Endodermal cell (in vitro differentiated cells): ENCODE measurements at regions not wholly inside any gene's neighbourhood (a gene's known extent, or its start where the extent isn't known, plus 50 kb on each side); places are given as distances from the start of the nearest gene placed in this dataset.

Source experiments
- DNase-seq: peaks from one replicate; pipeline ENCODE4 v3.0.0-alpha.2; 2017
- H3K27ac ChIP-seq: 2 replicates; pipeline ENCODE4 v1.5.1; 2013; ENCODE audit warnings: mild to moderate bottlenecking, low read depth, low read length, moderate library complexity
- H3K27me3 ChIP-seq: 2 replicates; pipeline ENCODE4 v1.6.1; 2013; ENCODE audit warnings: mild to moderate bottlenecking, low read length, moderate library complexity; ENCODE audit not compliant: insufficient read depth, control insufficient read depth, poor library complexity, severe bottlenecking
- H3K36me3 ChIP-seq: 2 replicates; pipeline ENCODE4 v1.7.0; 2013; ENCODE audit warnings: mild to moderate bottlenecking, low read length, moderate library complexity; ENCODE audit not compliant: control insufficient read depth, insufficient read depth
- H3K4me1 ChIP-seq: one replicate; pipeline ENCODE4 v1.7.0; 2013; ENCODE audit warnings: low read length; ENCODE audit not compliant: control insufficient read depth, insufficient read depth
- H3K4me3 ChIP-seq: 2 replicates; pipeline ENCODE4 v1.5.1; 2013; ENCODE audit warnings: mild to moderate bottlenecking, low read length, moderate library complexity
- H3K9ac ChIP-seq: 2 replicates; pipeline ENCODE4 v1.6.1; 2013; ENCODE audit warnings: mild to moderate bottlenecking, low read length, moderate library complexity; ENCODE audit not compliant: poor library complexity, severe bottlenecking; ENCODE audit errors: extremely low read depth
- H3K9me3 ChIP-seq: 2 replicates; pipeline ENCODE4 v1.6.1; 2013; ENCODE audit warnings: mild to moderate bottlenecking, low read length, moderate library complexity; ENCODE audit not compliant: control insufficient read depth
- H3K27ac Mint-ChIP-seq: 2 replicates; pipeline ENCODE4 v1.8.0; 2020; ENCODE audit warnings: mixed read lengths
- H3K27me3 Mint-ChIP-seq: 2 replicates; pipeline ENCODE4 v1.8.0; 2021; ENCODE audit warnings: mild to moderate bottlenecking, mixed read lengths; ENCODE audit not compliant: insufficient read depth
- H3K36me3 Mint-ChIP-seq: 2 replicates; pipeline ENCODE4 v1.8.0; 2020; ENCODE audit warnings: low read depth, mixed read lengths
- H3K4me1 Mint-ChIP-seq: 2 replicates; pipeline ENCODE4 v1.8.0; 2020; ENCODE audit warnings: mixed read lengths
- H3K4me3 Mint-ChIP-seq: 2 replicates; pipeline ENCODE4 v1.8.0; 2020; ENCODE audit warnings: mild to moderate bottlenecking, moderate library complexity, mixed read lengths
- H3K9me3 Mint-ChIP-seq: 2 replicates; pipeline ENCODE4 v1.8.0; 2020; ENCODE audit warnings: mild to moderate bottlenecking, mixed read lengths
- WGBS, 2 experiments: methylation state at CpG; one replicate each; pipeline versions ENCODE4 v1.1.5 to v1.1.7; 2013; ENCODE audit warnings: missing lambda C conversion rate in 2 of 2, mixed read lengths in 1 of 2; ENCODE audit not compliant: insufficient coverage in 1 of 2, insufficient read length in 1 of 2; 5-methylcytosine and 5-hydroxymethylcytosine counted together
- TF ChIP-seq, protein P1 (sequence below): fragments of 200-600 bp; sonication (generic); conservative IDR thresholded peaks from 2 replicates; pipeline ENCODE4 v1.5.0; 2021; ENCODE audit warnings: antibody characterized with exemption, mild to moderate bottlenecking

DNA sequence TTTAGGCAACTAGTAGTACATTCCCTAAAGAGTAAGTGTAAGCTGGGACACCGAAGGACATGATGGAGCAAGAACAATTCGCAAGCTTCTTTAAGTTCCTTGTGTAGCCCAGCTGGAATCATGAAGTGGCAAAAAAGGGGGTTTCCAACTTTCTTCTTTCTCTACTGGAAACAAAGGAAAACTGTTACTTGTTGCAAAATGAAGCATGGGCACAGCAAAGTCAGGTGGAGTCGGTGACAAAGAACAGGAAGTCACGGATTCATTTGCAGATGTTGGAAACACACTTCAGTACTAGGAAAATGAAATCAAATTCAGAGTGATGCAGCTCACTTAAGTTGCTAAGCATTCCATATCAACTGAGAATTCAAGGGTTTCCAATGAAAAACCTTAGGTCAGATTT lies 706.9 kb upstream of the STXBP6 start:
- Mint-ChIP-seq H3K4me1 (no peaks in the 10 kb centered on the region), H3K27ac (no peak overlapping the region), H3K4me3 (no peak overlapping the region), H3K9me3 (no peaks in the 10 kb centered on the region), H3K27me3 (no peaks in the 10 kb centered on the region), H3K36me3 (no peaks in the 10 kb centered on the region)
- TF ChIP-seq, protein P1, sequence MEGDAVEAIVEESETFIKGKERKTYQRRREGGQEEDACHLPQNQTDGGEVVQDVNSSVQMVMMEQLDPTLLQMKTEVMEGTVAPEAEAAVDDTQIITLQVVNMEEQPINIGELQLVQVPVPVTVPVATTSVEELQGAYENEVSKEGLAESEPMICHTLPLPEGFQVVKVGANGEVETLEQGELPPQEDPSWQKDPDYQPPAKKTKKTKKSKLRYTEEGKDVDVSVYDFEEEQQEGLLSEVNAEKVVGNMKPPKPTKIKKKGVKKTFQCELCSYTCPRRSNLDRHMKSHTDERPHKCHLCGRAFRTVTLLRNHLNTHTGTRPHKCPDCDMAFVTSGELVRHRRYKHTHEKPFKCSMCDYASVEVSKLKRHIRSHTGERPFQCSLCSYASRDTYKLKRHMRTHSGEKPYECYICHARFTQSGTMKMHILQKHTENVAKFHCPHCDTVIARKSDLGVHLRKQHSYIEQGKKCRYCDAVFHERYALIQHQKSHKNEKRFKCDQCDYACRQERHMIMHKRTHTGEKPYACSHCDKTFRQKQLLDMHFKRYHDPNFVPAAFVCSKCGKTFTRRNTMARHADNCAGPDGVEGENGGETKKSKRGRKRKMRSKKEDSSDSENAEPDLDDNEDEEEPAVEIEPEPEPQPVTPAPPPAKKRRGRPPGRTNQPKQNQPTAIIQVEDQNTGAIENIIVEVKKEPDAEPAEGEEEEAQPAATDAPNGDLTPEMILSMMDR = no peak
- H3K27me3 ChIP-seq = no peaks in the 10 kb centered on the region
- H3K4me3 ChIP-seq = no peak overlapping the region
- H3K36me3 ChIP-seq = no peaks in the 10 kb centered on the region
- 42 to 48% methylated on average over 4 of the region's 4 CpGs for WGBS, 2 experiments
- DNase-seq = no peak
- no peak overlapping the region for H3K9ac ChIP-seq
- no peak overlapping the region for H3K27ac ChIP-seq
- no peaks in the 10 kb centered on the region for H3K4me1 ChIP-seq
- no peaks in the 10 kb centered on the region for H3K9me3 ChIP-seq

GRCh38 chr14:25753130-25753529 lies 703.2 kb upstream of the STXBP6 start:
- no peak for DNase-seq
- Mint-ChIP-seq H3K27me3 (no peaks in the 10 kb centered on the region), H3K4me1 (no peaks in the 10 kb centered on the region), H3K36me3 (no peaks in the 10 kb centered on the region), H3K4me3 (no peak overlapping the region), H3K9me3 (no peaks in the 10 kb centered on the region), H3K27ac (no peak overlapping the region)
- 93 to 100% methylated on average over 2 to 4 of the region's 4 CpGs for WGBS, 2 experiments
- Histone ChIP-seq H3K27me3 (no peaks in the 10 kb centered on the region), H3K36me3 (no peaks in the 10 kb centered on the region), H3K4me3 (no peak overlapping the region), H3K9ac (no peak overlapping the region), H3K4me1 (no peaks in the 10 kb centered on the region), H3K9me3 (no peaks in the 10 kb centered on the region), H3K27ac (no peak overlapping the region)
- TF ChIP-seq, protein P1 = no peak

- TF ChIP-seq, protein P1 = no peak
- 87 to 100% methylated on average over 1 of the region's 1 CpG for WGBS, 2 experiments
- Mint-ChIP-seq H3K27me3 (no peaks in the 10 kb centered on the region), H3K36me3 (no peaks in the 10 kb centered on the region), H3K4me1 (no peaks in the 10 kb centered on the region), H3K27ac (no peak overlapping the region), H3K9me3 (no peaks in the 10 kb centered on the region), H3K4me3 (no peak overlapping the region)
- H3K9me3 ChIP-seq = no peaks in the 10 kb centered on the region
- no peaks in the 10 kb centered on the region for H3K4me1 ChIP-seq
- no peak for DNase-seq
- H3K27me3 ChIP-seq = no peaks in the 10 kb centered on the region
- H3K4me3 ChIP-seq = no peak overlapping the region
- H3K36me3 ChIP-seq = no peaks in the 10 kb centered on the region
- H3K9ac ChIP-seq = no peak overlapping the region
- no peak overlapping the region for H3K27ac ChIP-seq
Observed at GRCh38 chr14:25750436-25750835, 700.5 kb upstream of the STXBP6 start.
